CD4-positive, alpha-beta T cell (primary cell): ENCODE measurements at regions not wholly inside any gene's neighbourhood (a gene's known extent, or its start where the extent isn't known, plus 50 kb on each side); places are given as distances from the start of the nearest gene placed in this dataset.

Experiments
- ATAC-seq: fragments of 200-7000 bp; cut with Tn5 transposase; one replicate; pipeline ENCODE4 v1.10.0; 2022; ENCODE audit warnings: mild to moderate bottlenecking; ENCODE audit not compliant: poor library complexity
- CTCF ChIA-PET: fragments of 350-600 bp; sonication (Branson Sonifier 250); formaldehyde crosslinking; loops from one replicate; lab custom pipeline; 2021; ENCODE audit warnings: antibody characterized with exemption, inconsistent platforms; lab: Charles Lee
- POLR2A ChIA-PET: fragments of 350-600 bp; sonication (Branson Sonifier 250); formaldehyde crosslinking; loops from one replicate; lab custom pipeline; 2021; ENCODE audit warnings: antibody characterized with exemption, inconsistent platforms; lab: Charles Lee
- DNase-seq, 14 experiments: peaks; one replicate each; pipeline ENCODE4 v3.0.0-alpha.2; 2013 to 2020; ENCODE audit warnings: mixed read lengths in 2 of 14
- H3K27ac ChIP-seq, 2 donors: one replicate each; pipeline versions ENCODE4 v1.5.1 to v1.7.0; 2013; ENCODE audit warnings: low read length in 2 of 2, low read depth in 1 of 2, mild to moderate bottlenecking in 1 of 2
- H3K27me3 ChIP-seq, 2 experiments: 1 replicate in 1 of 2; 2 replicates in 1 of 2; pipeline versions ENCODE4 v1.6.1 to v1.7.0; 2013; ENCODE audit warnings: low read length in 2 of 2, control low read depth in 1 of 2, mild to moderate bottlenecking in 1 of 2, moderate library complexity in 1 of 2; ENCODE audit not compliant: insufficient read depth in 2 of 2, control insufficient read depth in 1 of 2
- H3K36me3 ChIP-seq: one replicate; pipeline ENCODE4 v1.6.1; 2013; ENCODE audit warnings: low read length, control low read depth; ENCODE audit not compliant: insufficient read depth
- H3K4me1 ChIP-seq: one replicate; pipeline ENCODE4 v1.6.1; 2013; ENCODE audit warnings: low read length, control low read depth; ENCODE audit not compliant: insufficient read depth
- H3K4me3 ChIP-seq: one replicate; pipeline ENCODE4 v1.5.1; 2013; ENCODE audit warnings: mild to moderate bottlenecking, low read length, moderate library complexity
- H3K9me3 ChIP-seq, 2 experiments: 1 replicate in 1 of 2; 2 replicates in 1 of 2; pipeline versions ENCODE4 v1.6.1 to v1.7.0; 2013; ENCODE audit warnings: low read length in 2 of 2, mild to moderate bottlenecking in 2 of 2, control low read depth in 1 of 2, moderate library complexity in 1 of 2; ENCODE audit not compliant: control insufficient read depth in 1 of 2, insufficient read depth in 1 of 2
- H3K27ac Mint-ChIP-seq: one replicate; pipeline ENCODE4 v1.8.0; 2020; ENCODE audit warnings: mixed read lengths
- H3K27me3 Mint-ChIP-seq: one replicate; pipeline ENCODE4 v1.8.0; 2021; ENCODE audit warnings: mixed read lengths
- H3K36me3 Mint-ChIP-seq: one replicate; pipeline ENCODE4 v1.8.0; 2021; ENCODE audit warnings: low read depth, mixed read lengths
- H3K4me1 Mint-ChIP-seq: one replicate; pipeline ENCODE4 v1.8.0; 2021; ENCODE audit warnings: low read depth, mixed read lengths
- H3K4me3 Mint-ChIP-seq: one replicate; pipeline ENCODE4 v1.8.0; 2020; ENCODE audit warnings: mild to moderate bottlenecking, mixed read lengths
- H3K9me3 Mint-ChIP-seq: one replicate; pipeline ENCODE4 v1.8.0; 2020; ENCODE audit warnings: mixed read lengths
- CTCF ChIP-seq: fragments of 200-600 bp; IDR thresholded peaks from one replicate; pipeline ENCODE4 v1.8.0; 2022; ENCODE audit warnings: antibody characterized with exemption, mild to moderate bottlenecking
- intact Hi-C, 2 experiments: fragments of 100-400 bp; cut with DNase I in 1 of 2; cut with micrococcal nuclease in 1 of 2; formaldehyde crosslinking; loops; one replicate each; pipeline versions ENCODE4 v1.15.1 to v1.9.0; 2023 to 2025; cut with DNase I, micrococcal nuclease

- no peak for DNase-seq
- H3K36me3 Mint-ChIP-seq = no peaks in the 10 kb centered on the region
- H3K9me3 Mint-ChIP-seq = no peaks in the 10 kb centered on the region
- H3K27ac ChIP-seq = no peak overlapping the region
- ATAC-seq = no peak
- H3K9me3 ChIP-seq = no peaks in the 10 kb centered on the region
- no peak overlapping the region for H3K4me3 ChIP-seq
- CTCF ChIA-PET = no interaction called here
- no peaks in the 10 kb centered on the region for H3K4me1 ChIP-seq
- no peaks in the 10 kb centered on the region for H3K27me3 ChIP-seq
- no peak overlapping the region for H3K4me3 Mint-ChIP-seq
- TF ChIP-seq CTCF = no peak
- POLR2A ChIA-PET = no interaction called here
- intact Hi-C loops = no loop called here
- H3K36me3 ChIP-seq = no peaks in the 10 kb centered on the region
- H3K4me1 Mint-ChIP-seq = no peaks in the 10 kb centered on the region
- H3K27me3 Mint-ChIP-seq = no peaks in the 10 kb centered on the region
- no peak overlapping the region for H3K27ac Mint-ChIP-seq
Measured at GRCh38 chr3:25283613-25284012, 144.4 kb upstream of the RARB start.

GRCh38 chr3:25284249-25284648 is 143.8 kb upstream of the RARB start:
- H3K4me3 ChIP-seq = no peak overlapping the region
- H3K27ac ChIP-seq = no peak overlapping the region
- no peak for TF ChIP-seq CTCF
- H3K4me1 ChIP-seq = no peaks in the 10 kb centered on the region
- no peak overlapping the region for H3K27ac Mint-ChIP-seq
- no peak for DNase-seq
- H3K27me3 Mint-ChIP-seq = no peaks in the 10 kb centered on the region
- POLR2A ChIA-PET = no interaction called here
- CTCF ChIA-PET = no interaction called here
- H3K27me3 ChIP-seq = no peaks in the 10 kb centered on the region
- H3K9me3 Mint-ChIP-seq = no peaks in the 10 kb centered on the region
- H3K4me1 Mint-ChIP-seq = no peaks in the 10 kb centered on the region
- ATAC-seq = no peak
- intact Hi-C loops = no loop called here
- no peaks in the 10 kb centered on the region for H3K9me3 ChIP-seq
- no peak overlapping the region for H3K4me3 Mint-ChIP-seq
- no peaks in the 10 kb centered on the region for H3K36me3 Mint-ChIP-seq
- no peaks in the 10 kb centered on the region for H3K36me3 ChIP-seq

- Mint-ChIP-seq H3K4me3 (no peak overlapping the region), H3K27ac (no peak overlapping the region), H3K27me3 (no peaks in the 10 kb centered on the region), H3K9me3 (no peaks in the 10 kb centered on the region), H3K4me1 (no peaks in the 10 kb centered on the region), H3K36me3 (no peaks in the 10 kb centered on the region)
- no peak overlapping the region for H3K27ac ChIP-seq
- H3K9me3 ChIP-seq = no peaks in the 10 kb centered on the region
- no peaks in the 10 kb centered on the region for H3K36me3 ChIP-seq
- no peak for ATAC-seq
- H3K4me1 ChIP-seq = no peaks in the 10 kb centered on the region
- DNase-seq = no peak
- H3K27me3 ChIP-seq = no peaks in the 10 kb centered on the region
- no peak for TF ChIP-seq CTCF
- ChIA-PET CTCF (interaction anchor here (0.9 kb wide), 1 partner anchor 10 kb away, joined by 4 read pairs; no protein-coding TSS in a partner anchor), POLR2A (no interaction called here)
- intact Hi-C loops = no loop called here
- no peak overlapping the region for H3K4me3 ChIP-seq
Measured at GRCh38 chr3:25287291-25287884, 140.7 kb upstream of the RARB start.
